HG03565 (cell line): ENCODE measurements at regions not wholly inside any gene's neighbourhood (a gene's known extent, or its start where the extent isn't known, plus 50 kb on each side); places are given as distances from the start of the nearest gene placed in this dataset.
"Not testable (repeated sequence)": the region's sequence is repeated elsewhere in the genome, so short reads cannot be mapped to it uniquely, and the experiment has no call there.

Source experiments
- ATAC-seq: cut with Tn5 transposase; IDR thresholded peaks from one replicate; pipeline ENCODE4 v1.9.1; 2021; ENCODE audit warnings: mild to moderate bottlenecking, moderate library complexity; ENCODE audit not compliant: unreplicated experiment

GRCh38 chr14:81738946-81739659, 205.4 kb upstream of the SEL1L start:
- ATAC-seq, result no peak

- no peak for ATAC-seq
These were observed 210.0 kb upstream of the SEL1L start for GRCh38 chr14:81743605-81744004.

GRCh38 chr14:81751198-81751597, 217.5 kb upstream of the SEL1L start:
- ATAC-seq, result no peak

GRCh38 chr14:81759541-81759940, 225.9 kb upstream of the SEL1L start:
- no peak for ATAC-seq

- no peak for ATAC-seq
These were observed 232.1 kb upstream of the SEL1L start for GRCh38 chr14:81765651-81766275.

GRCh38 chr14:81766321-81766915, 232.8 kb upstream of the SEL1L start:
- no peak for ATAC-seq

GRCh38 chr14:81767266-81767995, 233.8 kb upstream of the SEL1L start:
- no peak for ATAC-seq

- ATAC-seq, result no peak
These were observed 238.1 kb upstream of the SEL1L start for GRCh38 chr14:81771651-81772275.

GRCh38 chr14:81772381-81772780, 238.7 kb upstream of the SEL1L start:
- no peak for ATAC-seq

- no peak for ATAC-seq
These were observed 242.9 kb upstream of the SEL1L start for GRCh38 chr14:81776531-81776930.

GRCh38 chr14:81781798-81782197, 248.1 kb upstream of the SEL1L start:
- ATAC-seq, result not testable (repeated sequence)

- ATAC-seq, result no peak
These were observed 250.4 kb upstream of the SEL1L start for GRCh38 chr14:81784084-81784483.

- ATAC-seq, result no peak
These were observed 263.7 kb upstream of the SEL1L start for GRCh38 chr14:81797315-81797714.

- no peak for ATAC-seq
These were observed 268.3 kb upstream of the SEL1L start for GRCh38 chr14:81801921-81802320.

GRCh38 chr14:81802341-81802740, 268.7 kb upstream of the SEL1L start:
- ATAC-seq, result no peak

GRCh38 chr14:81805785-81806184, 272.1 kb upstream of the SEL1L start:
- no peak for ATAC-seq

- ATAC-seq, result no peak
These were observed 278.1 kb upstream of the SEL1L start for GRCh38 chr14:81811705-81812269.

- ATAC-seq, result no peak
These were observed 284.6 kb upstream of the SEL1L start for GRCh38 chr14:81818271-81818670.

GRCh38 chr14:81819344-81819743, 285.7 kb upstream of the SEL1L start:
- no peak for ATAC-seq

- no peak for ATAC-seq
These were observed 286.3 kb upstream of the SEL1L start for GRCh38 chr14:81819910-81820309.

GRCh38 chr14:81826081-81826480, 292.4 kb upstream of the SEL1L start:
- no peak for ATAC-seq
